HFFc6 (cell line): ENCODE measurements at regions not wholly inside any gene's neighbourhood (a gene's known extent, or its start where the extent isn't known, plus 50 kb on each side); places are given as distances from the start of the nearest gene placed in this dataset.
"Not testable (repeated sequence)": the region's sequence is repeated elsewhere in the genome, so short reads cannot be mapped to it uniquely, and the experiment has no call there.

Experiments
- DNase-seq: peaks from one replicate; pipeline ENCODE4 v3.0.0-alpha.2; 2018
- H3K27ac Mint-ChIP-seq: 2 replicates; pipeline ENCODE4 v1.8.0; 2020; ENCODE audit warnings: mild to moderate bottlenecking, mixed read lengths
- H3K27me3 Mint-ChIP-seq: 2 replicates; pipeline ENCODE4 v1.8.0; 2021; ENCODE audit warnings: mild to moderate bottlenecking, moderate library complexity, mixed read lengths; ENCODE audit not compliant: insufficient read depth
- H3K36me3 Mint-ChIP-seq: 2 replicates; pipeline ENCODE4 v1.8.0; 2021; ENCODE audit warnings: low read depth, mixed read lengths
- H3K4me1 Mint-ChIP-seq: 2 replicates; pipeline ENCODE4 v1.8.0; 2020; ENCODE audit warnings: low read depth, mixed read lengths
- H3K4me3 Mint-ChIP-seq: 2 replicates; pipeline ENCODE4 v1.8.0; 2020; ENCODE audit warnings: mild to moderate bottlenecking, moderate library complexity, mixed read lengths
- H3K9me3 Mint-ChIP-seq: 2 replicates; pipeline ENCODE4 v1.8.0; 2020; ENCODE audit warnings: mild to moderate bottlenecking, mixed read lengths
- TF ChIP-seq, protein P1 (sequence below): fragments of 200-600 bp; sonication (generic); IDR thresholded peaks from 2 replicates; pipeline ENCODE4 v1.5.0; 2021; ENCODE audit warnings: antibody characterized with exemption, mild to moderate bottlenecking

DNA sequence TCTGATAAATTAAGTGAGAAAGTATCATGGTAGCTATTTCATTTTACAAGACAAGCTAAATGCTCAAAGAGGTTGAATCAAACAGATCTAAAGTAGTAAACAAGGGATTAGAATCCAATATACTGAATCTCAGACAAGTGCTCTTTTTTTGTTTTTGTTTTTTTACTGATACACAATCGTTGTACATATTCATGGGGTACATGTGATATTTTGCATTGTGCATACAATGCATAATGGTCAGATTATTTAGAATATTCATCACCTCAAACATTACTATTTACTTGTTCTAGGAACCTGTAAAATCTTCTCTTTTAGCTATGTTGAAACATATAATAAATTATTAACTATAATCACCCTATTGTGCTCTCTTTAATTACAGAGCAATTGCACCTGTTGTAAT is 57.0 kb upstream of the HCRTR2 start:
- H3K27me3 Mint-ChIP-seq, result no peaks in the 10 kb centered on the region
- DNase-seq, result no peak
- no peak overlapping the region for H3K4me3 Mint-ChIP-seq
- peaks cover 22% of the 10 kb centered on the region for H3K9me3 Mint-ChIP-seq
- H3K4me1 Mint-ChIP-seq, result no peaks in the 10 kb centered on the region
- H3K36me3 Mint-ChIP-seq, result 0 out of 2 replicates have a peak, but pooled peaks cover under 1% of the 10 kb centered on the region
- H3K27ac Mint-ChIP-seq, result no peak overlapping the region
- TF ChIP-seq, protein P1, sequence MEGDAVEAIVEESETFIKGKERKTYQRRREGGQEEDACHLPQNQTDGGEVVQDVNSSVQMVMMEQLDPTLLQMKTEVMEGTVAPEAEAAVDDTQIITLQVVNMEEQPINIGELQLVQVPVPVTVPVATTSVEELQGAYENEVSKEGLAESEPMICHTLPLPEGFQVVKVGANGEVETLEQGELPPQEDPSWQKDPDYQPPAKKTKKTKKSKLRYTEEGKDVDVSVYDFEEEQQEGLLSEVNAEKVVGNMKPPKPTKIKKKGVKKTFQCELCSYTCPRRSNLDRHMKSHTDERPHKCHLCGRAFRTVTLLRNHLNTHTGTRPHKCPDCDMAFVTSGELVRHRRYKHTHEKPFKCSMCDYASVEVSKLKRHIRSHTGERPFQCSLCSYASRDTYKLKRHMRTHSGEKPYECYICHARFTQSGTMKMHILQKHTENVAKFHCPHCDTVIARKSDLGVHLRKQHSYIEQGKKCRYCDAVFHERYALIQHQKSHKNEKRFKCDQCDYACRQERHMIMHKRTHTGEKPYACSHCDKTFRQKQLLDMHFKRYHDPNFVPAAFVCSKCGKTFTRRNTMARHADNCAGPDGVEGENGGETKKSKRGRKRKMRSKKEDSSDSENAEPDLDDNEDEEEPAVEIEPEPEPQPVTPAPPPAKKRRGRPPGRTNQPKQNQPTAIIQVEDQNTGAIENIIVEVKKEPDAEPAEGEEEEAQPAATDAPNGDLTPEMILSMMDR, result no peak

DNA sequence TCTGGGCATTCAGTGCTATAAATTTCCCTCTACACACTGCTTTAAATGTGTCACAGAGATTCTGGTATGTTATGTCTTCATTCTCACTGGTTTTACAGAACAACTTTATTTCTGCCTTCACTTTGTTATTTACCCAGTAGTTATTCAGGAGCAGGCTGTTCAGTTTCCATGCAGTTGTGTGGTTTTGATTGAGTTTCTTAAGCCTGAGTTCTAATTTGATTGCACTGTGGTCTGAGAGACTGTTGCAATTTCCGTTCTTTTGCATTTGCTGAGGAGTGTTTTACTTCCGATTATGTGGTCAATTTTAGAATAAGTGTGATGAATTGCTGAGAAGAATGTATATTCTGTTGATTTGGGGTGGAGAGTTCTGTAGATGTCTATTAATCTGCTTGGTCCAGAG is 50.1 kb upstream of the HCRTR2 start:
- Mint-ChIP-seq H3K36me3 (peaks cover 12% of the 10 kb centered on the region; the same call in 1 of the 2 replicates), H3K9me3 (peaks cover 48% of the 10 kb centered on the region)
- not testable (repeated sequence) for H3K4me1 Mint-ChIP-seq, DNase-seq, H3K27ac Mint-ChIP-seq, H3K4me3 Mint-ChIP-seq, H3K27me3 Mint-ChIP-seq
